A549 (cell line): ENCODE measurements at regions not wholly inside any gene's neighbourhood (a gene's known extent, or its start where the extent isn't known, plus 50 kb on each side); places are given as distances from the start of the nearest gene placed in this dataset.

Experiments
- CTCF ChIP-seq: fragments of >200 bp; sonication (Bioruptor Twin); formaldehyde crosslinking; IDR thresholded peaks from 3 replicates; pipeline ENCODE4 v1.5.1; 2016
- HDAC2 ChIP-seq: fragments of 200-600 bp; sonication (generic); IDR thresholded peaks from 2 replicates; pipeline ENCODE4 v1.6.1; 2016
- NR3C1 ChIP-seq: fragments of >200 bp; sonication (Bioruptor Twin); formaldehyde crosslinking; IDR thresholded peaks from 3 replicates; pipeline ENCODE4 v1.6.1; 2017
- POLR2AphosphoS2 ChIP-seq: conservative IDR thresholded peaks from 2 replicates; pipeline ENCODE4 v1.6.1; 2012; ENCODE audit warnings: low read length, improper control_type of control experiment, inconsistent platforms

- TF ChIP-seq POLR2AphosphoS2 (no peak), NR3C1 (no peak), HDAC2 (no peak), CTCF (no peak)
These were observed 184.9 kb upstream of the FAM78B start for GRCh38 chr1:166351676-166352075.
